ENCODE measurements at regions not wholly inside any gene's neighbourhood (a gene's known extent, or its start where the extent isn't known, plus 50 kb on each side); places are given as distances from the start of the nearest gene placed in this dataset.

DNA sequence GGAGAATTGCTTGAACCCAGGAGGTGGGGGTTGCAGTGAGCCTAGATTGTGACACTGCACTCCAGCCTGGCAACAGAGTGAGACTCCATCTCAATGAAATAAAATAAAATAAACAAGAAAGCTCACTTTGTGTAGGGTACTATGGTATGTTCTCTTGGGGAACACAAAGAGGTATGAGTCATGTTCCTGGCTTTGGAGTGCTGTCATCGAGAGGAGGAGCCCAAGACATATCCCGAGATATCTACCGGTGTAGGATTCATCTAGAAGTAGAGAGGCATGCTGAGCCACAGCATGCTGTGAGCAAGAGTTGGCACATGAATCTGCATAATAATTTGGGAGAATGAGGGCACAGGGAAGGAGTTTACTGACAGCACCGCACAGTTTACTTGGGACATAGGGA is 244.9 kb upstream of the EPHA4 start:
- DNase-seq, result no peak

DNA sequence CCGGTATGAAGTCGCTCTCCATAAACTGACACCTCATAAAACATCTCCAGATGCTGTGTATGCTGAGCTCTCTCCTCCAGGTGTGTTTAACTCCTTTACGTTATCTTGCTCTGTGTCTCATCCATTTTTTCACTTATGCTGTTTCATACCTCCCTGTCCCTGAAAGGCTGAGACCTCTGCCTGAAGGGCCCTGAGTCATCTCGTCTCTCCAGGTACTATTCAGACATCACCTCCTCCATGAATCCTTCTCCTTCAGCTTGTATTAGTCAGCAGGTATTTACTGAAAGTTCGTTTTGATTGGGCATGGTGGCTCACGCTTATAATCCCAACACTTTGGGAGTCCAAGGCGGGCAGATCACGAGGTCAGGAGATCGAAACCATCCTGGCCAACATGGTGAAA is 244.5 kb upstream of the EPHA4 start:
- no peak for DNase-seq

DNA sequence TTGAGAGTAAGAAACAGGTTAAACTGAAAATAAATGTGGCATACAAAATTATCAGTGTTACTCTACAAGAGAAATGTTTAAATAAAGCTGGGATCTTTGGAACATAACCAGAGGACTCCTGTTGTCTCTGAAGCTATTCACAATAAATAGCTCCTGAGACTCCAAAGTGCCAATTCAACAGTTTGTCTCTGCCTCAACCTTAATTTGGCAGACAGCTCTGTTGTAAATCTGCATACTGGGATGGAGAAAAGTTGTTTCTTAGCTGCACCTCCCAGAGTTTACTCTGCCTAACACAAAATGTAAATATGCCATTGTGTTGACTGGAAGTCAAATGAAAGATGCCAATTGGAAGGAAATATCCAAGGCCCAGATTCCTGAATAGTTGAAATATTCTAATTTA is 238.5 kb upstream of the EPHA4 start:
- no peak for DNase-seq

DNA sequence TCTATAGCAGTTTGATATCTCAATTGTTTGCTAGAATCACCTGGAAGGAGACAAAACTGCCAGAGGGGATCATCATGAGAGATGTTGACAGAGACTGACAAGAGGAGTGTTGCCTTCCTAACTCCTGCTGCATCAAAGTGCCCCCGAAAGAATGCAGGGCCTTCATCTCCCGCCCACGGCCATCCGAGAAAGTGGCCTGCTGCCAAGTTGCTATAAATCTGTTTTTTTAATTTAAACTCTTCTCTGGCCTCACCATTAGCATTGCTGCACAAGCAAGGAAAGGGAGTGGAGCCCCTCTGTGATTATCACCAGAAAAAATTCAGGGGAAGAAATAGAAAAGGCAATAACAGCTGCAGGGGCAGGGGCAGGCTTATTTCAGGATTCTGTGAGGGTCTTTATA is 238.1 kb upstream of the EPHA4 start:
- DNase-seq, result no peak

DNA sequence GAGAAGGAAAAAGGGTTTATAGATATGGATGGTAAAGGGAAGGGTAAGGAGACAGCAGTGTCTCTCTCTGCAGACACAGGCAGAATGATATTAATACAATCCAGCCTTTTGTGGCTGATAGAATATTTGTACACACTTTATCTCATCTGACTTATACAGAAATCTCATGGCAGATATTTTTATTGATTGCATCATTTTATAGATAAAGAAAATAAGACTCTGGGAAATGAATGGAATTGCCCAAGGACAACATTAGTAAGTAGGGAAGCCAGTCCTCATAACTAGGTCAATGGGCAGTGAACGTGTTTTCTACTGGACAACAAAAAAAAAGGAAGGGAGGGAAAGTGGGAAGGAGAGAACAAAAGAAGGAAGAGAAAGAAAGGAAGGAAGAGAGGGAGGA is 236.4 kb upstream of the EPHA4 start:
- no peak for DNase-seq

DNA sequence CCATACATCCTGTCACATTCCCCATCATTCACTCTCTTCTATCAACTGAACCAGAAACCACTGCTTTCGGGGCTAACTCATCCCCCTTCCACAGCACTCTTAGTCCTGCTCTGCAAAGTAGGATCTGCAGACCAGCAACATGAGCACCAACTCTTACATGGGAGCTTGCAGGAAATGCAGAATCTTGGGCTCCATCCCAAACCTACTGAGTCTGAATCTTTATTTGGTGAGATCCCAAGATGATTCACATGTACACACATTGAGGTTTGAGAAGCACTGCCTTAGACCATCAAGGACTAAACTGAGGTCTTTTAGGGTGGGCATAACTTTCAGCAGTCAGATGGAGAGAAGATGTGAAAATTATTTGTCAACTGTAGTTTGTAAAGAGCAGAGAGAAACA is 235.6 kb upstream of the EPHA4 start:
- DNase-seq, result no peak

DNA sequence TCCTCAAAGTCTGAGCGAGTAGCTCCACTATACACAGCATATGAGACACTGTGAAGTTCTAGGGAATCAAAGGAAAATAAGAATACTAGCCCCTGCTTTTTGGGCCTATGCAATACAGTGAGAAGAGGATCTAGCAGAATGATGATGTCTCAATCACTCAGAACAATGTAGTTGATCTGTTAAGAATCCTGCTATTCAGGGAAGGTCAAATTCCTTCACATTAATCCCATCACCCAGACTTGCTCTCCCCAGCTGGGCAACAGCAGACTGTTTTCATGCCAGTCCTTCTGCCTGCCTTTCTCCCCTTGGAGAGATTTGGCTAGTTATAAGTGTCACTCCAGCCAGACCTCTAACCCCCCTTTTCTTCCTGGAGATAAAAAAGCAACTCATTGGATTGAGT is 230.0 kb upstream of the EPHA4 start:
- no peak for DNase-seq

DNA sequence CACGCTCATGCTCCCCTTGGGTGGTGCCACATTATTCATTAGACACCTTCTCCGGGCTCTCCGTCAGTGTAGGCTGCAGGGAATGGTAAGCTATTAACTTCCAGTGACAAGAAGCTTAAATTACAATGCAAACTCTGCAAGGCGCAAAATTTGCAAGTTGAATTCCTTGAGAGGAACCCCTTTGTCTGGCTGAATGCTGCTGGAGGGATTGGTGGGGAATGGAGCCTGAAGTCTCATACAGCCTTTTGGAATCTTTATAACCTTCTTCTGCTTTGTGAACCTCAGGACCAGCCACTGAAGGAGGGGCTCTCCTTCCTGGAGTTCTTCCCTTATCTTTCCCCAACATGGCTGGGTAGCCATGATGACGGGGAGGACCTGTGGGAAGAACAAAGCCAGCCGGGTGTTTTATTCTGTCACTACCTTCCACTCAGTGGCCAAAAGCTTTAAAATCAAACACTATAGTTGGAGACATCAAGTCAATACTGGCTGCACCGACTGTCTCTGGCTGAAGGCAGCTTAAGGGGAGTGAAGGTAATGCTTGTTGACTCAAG is 220.9 kb upstream of the EPHA4 start:
- no peak for DNase-seq

DNA sequence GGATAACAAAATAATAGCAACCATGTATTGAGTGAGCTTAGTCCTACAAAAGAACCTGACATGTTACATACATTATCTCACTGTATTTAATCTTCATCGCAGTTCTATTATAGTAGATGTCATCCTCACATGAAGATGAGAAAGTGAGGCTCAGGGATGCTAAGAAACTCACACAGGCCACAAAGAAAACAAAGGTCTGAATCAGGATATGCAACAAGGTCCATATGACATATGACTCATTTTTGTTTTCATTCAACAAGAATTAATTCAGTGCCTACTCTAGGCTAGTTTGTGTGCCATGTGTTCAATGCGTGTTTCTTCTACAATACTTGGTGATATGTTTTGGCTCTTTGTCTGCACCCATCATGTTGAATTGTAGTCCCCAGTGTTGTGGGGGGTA is 219.7 kb upstream of the EPHA4 start:
- DNase-seq, result no peak

DNA sequence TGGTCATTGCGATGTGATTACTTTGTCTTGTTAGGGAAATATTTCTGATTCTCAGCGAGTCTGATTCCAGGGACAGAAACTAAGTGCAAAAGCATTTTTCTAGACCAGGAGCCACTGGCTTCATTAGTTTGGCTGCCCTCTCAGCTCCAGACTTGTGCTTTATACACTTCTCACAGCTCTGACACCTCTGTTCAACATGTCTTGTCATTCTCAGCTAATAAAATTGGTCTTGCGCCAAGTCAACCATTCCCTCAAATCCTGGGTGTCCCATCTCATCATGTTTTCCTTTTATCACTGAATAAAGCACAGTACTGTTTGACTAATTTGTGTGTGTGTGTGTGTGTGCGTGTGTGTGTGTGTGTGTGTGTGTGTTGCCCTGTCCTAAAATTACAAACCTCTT is 215.5 kb upstream of the EPHA4 start:
- DNase-seq, result no peak

DNA sequence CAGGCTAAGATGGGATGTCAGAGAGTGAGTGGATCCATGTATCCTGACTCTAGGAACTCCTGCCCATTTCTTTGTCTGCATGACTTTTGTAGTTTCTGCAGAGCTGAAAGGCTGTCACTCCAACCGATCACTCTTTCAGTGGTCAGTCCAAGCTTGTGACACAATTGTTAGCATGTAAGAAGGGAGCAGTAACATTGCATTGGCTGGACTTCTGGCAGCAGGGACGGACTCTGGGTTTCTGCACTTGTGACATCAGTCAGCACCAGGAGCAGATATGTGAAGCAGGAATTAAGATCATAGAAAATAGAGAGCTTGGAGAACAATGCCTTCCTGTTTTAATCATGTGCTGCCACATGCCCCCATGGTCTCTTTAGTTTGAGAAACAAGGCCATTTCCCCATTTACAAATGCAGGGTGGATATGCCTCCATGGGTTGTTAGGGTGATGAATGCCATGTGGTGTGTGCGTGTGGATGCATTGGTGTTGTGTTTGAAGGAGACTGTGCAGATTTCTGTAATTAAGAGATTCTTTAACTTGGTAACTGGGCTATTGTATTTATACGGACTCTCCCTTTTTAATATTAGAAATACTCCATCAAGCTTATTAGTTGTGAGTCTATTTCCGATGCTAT is 214.3 kb upstream of the EPHA4 start:
- DNase-seq, result no peak

DNA sequence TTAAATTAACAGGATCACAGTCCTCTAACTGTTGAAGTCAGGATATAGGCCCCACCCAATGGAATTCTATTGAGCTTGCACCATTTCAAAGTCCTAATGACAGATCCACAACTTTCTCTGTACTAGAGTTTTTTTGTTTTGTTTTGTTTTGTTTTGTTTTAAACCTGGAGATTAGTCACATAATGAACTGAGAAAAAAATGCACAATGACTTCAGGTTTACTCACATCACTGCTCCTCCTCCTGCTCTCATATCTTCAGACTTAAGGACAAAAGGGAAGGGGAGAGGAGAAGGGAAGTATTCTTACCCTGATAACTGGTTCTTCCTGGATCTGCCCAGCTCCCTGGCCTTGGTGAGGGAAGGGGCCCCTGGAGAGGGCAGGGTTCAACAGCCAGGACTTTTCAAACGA is 208.2 kb upstream of the EPHA4 start:
- no peak for DNase-seq

DNA sequence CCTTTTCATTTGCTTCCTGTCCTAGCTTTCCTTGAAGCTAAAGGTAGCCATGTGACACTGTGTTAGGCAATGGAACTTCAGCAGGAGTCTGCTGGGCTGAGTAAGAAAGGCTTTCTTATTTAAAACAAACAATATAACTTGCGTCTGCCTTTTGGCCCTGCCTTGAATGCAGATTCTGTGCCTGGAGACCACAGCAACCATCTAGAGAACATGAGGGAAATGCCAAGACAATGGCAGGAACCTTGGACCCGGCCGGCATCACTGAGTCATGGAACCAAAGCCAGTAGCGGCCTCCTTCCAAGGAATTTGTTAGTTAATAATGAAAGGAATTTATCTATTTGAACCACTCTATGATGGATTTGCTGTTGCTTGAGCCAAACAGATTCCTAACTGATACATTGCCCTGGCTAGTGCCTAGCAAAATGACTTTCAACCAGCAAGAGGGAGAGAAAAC is 207.5 kb upstream of the EPHA4 start:
- DNase-seq, result no peak

DNA sequence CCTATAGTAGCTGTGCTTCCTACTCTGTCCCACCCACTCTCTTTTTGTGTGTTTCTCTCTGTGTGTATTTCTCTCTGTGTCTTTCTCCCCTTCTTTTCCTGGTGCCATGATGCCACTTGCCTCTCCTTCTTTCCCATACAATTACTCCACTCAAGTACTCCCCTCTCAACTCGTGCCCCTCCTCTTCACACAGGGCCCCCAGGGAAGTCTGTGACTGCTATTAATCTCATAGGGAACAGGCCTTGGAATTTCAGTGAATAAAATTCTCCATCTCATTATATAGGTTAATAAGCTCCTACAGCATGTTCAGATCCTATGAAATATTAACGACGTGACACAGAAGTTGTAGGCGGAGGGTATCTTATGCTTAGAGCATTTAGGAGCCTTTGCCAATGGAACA is 205.9 kb upstream of the EPHA4 start:
- DNase-seq, result no peak

DNA sequence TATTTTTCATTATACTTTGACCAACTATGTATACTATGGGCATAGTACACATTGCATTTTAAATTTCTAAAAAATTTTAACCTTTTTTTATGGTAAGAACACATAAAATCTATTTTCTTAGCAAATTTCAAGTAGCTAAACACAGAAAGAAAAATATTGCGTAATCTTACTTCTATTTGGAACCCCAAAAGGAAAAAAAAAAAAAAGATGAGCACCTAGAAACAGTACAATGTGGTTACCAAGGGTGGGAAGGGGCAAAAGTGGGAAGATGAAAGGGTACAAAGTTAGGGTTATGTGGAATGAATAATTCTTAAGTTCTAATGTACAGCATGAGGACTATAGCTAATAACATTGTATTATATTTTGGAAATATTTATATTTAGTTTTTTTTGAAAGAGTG is 205.0 kb upstream of the EPHA4 start:
- no peak for DNase-seq

DNA sequence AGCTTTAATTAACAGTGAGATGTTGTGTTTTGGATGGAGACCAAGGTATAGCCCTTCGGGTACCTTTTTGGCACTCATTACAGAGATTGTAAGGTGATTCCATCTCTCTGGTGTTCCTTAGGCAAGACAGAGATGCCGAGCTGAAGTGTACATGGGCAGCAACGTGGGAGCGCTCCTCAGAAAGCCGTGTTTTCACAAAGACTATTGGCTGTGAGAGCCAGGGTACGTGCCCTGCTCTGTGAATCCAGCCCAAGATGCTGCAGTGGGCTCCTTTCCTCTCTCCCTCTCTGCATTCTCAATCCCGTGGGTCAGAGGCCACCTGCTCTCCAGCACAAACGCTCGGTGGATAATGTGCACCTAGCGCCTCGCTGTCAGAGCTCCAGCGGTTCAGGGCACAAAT is 203.0 kb upstream of the EPHA4 start:
- no peak for DNase-seq

DNA sequence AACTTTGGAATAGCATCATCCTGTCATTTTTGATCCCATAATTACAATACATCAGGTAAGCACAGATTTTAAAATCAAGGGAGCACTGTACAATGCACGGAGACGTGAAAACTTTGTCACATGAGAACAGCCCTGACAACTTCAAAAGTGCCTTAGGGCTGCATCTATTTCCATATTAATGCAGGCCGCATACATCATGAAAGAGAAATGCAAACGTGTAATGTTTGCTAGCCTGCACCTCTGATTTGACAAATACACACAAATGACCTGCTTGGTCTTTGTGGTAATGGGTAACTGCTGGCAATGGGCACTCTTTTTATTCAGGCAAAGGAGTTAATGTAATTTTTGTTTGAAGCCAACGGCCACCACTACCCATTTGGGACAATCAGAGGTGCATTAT is 202.0 kb upstream of the EPHA4 start:
- DNase-seq, result no peak

DNA sequence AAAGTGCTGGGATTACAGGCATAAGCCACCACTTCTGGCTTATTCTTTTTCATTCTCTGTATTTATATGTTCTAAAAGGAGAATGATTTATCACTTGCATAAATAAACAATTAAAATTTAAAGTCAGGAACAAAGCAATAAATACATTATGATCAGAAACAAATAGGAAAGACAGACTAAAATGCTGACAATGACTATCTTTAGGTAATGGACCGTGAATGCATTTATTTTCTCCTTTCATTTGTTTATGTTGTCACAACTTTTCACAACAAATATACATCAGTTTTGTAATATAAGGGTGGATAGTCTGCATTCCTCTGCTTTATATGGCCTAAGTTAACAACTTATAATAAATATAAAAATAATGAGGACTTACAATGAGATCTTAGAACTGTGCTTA is 199.2 kb upstream of the EPHA4 start:
- no peak for DNase-seq

DNA sequence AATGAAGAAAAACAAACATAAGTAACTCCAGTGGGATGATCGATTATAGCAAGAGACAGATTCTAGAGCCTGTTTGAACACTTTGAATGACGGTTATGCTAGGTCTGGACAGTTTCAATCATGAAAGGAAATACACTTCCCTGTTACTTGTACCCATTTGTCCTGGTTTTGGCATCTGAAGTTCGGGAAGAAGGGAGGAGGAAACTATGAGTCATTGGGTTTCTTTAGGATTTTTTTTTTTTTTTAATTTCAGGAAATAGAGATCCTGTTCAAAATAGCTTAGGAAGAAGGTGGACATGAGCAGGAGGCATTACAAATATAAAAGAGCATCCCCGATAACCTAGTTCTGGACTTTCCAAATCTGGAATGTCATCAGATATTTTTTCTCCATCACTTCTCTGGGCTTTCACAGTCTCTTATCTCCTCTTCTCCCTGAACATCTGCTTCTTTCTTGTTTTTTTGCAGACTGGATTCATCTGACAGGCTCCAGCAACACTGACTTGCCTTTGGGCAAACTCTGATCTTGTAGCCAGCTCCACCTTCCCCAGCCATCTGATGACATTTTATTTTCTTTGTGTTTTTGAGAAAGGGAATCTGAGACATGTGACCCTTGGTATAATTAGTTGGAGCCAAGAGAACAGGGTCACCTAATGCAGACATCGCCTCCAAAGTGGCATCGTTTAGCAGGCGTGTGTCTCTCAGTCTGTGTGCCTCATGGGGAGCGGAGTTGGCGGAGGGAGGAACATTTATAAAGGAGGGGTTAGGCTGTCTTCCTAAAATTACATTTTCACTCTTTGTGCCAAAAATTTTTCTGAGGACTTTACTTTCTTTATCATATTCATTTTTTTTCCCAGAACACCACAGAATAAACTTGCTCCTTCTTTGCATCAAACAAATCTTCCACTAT is 195.3 kb upstream of the EPHA4 start:
- DNase-seq, result no peak

DNA sequence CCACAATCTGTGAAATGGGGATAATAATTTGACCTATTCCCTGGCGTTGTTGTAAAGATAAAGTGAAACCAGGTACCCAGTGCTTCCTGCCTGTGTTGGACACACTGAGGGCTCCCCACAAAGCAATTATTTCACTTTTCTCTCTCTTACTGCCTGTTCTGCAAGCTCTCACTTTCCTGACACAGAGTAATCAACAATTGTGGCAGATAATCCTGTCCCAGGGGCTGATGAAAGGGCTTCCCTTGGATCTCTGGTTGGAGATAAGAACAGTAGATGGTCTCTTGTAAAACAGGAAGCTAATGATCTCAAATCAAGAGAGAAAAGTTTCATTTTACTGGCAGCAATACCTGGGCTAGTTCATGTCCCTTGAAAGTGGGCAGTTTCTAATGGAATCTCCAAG is 190.4 kb upstream of the EPHA4 start:
- no peak for DNase-seq

DNA sequence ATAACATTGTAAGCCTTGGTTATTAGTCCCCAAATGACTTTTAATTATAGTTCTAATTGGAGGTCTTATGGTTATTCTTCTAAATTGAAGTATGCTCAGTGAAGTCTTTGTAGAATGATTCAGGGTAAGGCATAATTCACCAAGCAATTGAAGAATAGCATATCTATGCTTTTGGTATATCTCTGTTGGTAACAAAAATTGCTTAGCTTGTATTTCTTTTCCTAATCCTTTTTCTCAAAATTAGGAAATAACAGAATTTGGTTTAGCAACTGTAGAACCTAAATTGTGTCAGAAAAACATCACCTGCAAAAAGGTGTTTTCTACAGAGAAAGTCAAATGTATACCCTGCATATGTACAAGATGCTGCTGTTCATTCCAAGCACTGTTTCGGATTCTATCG is 189.2 kb upstream of the EPHA4 start:
- no peak for DNase-seq

DNA sequence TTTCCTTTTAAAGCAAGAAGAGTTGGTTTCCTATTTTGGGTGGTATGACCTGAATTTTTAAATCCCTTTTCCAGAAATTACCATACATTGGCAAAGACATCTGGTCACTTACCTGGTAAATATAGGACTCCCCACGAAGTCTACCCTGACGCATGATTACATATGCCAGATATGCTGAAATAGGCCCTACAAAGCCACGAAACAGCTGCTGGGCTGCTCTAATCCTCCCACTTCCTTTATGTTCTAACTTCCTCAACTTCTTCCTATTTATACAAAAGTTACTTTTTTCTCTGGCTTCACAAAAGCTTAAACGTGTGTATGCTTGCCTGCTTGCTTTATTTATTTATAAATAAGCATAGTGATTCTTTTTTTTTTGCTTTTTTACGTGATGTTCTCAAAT is 186.0 kb upstream of the EPHA4 start:
- DNase-seq, result no peak

DNA sequence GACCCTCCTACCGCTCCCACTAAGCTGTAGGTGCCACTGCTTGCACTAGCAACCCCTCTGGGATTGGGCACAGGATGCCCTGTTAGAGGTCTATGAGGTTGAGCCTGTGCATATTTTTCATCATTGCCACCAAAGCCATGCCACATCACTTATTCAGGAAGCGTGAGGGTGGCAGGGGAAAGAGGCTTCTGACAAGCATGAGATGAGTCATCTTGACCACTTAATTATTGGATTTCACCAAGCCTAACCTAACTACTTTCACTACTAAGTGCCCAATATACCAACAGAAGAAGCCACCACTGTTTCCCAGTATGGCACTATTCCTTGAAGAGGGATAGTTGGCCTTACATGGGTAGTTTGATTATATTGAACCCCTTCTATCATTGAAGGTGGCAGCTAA is 181.3 kb upstream of the EPHA4 start:
- no peak for DNase-seq

DNA sequence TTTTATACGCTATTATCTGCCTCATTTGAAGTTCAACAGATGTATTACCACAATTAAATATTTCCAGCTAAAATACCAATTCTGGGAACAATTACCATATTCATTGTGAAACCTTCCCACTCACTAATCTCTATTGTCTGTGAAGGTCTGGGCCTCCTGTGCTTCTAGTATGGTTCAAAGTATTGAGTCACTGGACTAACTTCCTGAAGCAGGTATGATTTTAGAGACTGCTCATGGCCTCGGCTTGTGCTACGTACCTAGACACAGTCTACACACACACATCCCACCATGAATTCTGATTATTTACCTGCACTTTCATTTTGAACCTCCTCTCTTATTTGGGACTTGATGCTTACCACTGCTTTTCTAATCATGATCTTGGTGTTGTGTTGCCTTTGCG is 180.7 kb upstream of the EPHA4 start:
- no peak for DNase-seq

DNA sequence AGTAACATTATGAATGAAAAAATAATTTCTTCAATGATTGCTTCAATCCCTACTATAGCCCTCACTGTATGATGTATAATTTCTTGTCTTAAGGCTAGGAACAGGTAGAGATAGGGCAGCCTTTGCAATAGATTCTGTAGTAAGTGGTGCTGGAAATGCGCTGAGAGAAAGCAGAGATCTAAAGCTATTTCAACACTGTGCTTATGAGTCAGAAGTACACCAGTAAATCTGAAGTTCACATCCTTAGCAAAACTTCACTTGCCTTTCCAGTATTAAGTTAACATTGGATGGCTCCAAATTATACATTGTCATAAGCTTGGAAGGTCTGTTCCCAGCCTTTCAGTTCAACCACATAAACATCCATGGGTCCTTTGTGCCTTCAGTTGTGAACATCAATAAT is 178.2 kb upstream of the EPHA4 start:
- no peak for DNase-seq
